ENCODE measurements at regions not wholly inside any gene's neighbourhood (a gene's known extent, or its start where the extent isn't known, plus 50 kb on each side); places are given as distances from the start of the nearest gene placed in this dataset.
"Not testable (repeated sequence)": the region's sequence is repeated elsewhere in the genome, so short reads cannot be mapped to it uniquely, and the experiment has no call there.

DNA sequence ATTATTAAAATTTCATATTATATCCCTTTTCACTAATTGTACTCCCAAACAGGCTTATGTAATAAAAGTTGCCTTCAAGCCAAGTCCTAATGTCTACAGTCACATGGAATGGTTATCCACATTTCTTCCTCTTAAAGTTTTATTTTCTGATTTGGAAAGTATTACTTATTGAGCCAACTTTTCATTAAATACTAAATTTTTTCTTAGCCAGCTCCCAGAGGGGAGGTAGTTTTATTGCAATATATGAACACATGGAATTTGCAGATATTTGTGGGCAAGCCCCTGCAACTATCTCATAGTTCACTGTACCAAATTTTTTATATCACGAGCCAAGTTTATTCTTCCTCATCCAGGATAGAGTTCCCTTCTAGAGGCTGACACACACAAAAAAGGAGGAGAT lies 332.8 kb upstream of the PTGER4 start:
- no peak for DNase-seq

DNA sequence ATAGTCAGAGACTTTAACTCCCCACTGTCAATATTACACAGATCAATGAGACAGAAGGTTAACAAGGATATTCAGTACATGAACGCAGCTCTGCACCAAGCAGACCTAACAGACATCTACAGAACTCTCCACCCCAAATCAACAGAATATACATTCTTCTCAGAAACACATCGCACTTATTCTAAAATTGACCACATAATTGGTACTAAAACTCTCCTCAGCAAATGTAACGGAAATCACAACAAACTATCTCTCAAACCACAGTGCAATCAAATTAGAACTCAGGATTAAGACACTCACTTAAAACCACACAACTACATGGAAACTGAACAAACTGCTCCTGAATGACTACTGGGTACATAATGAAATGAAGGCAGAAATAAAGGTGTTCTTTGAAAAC lies 341.3 kb upstream of the PTGER4 start:
- not testable (repeated sequence) for DNase-seq

DNA sequence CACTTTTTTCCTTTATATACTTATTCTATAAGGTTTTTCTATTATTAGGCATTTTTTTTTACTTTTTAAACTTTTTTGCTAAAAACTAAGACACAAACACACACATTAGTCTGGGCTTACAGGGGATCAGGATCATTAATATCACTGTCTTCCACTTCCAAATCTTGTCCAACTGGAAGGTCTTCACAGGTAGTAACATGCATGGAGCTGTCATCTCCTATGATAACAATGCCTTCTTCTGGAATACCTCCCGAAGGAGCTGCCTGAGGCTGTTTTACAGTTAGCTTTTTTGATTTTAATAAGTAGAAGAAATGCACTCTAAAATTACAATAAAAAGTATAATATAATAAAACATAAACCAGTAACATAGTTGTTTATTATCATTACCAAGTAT lies 345.5 kb upstream of the PTGER4 start:
- DNase-seq = no peak

DNA sequence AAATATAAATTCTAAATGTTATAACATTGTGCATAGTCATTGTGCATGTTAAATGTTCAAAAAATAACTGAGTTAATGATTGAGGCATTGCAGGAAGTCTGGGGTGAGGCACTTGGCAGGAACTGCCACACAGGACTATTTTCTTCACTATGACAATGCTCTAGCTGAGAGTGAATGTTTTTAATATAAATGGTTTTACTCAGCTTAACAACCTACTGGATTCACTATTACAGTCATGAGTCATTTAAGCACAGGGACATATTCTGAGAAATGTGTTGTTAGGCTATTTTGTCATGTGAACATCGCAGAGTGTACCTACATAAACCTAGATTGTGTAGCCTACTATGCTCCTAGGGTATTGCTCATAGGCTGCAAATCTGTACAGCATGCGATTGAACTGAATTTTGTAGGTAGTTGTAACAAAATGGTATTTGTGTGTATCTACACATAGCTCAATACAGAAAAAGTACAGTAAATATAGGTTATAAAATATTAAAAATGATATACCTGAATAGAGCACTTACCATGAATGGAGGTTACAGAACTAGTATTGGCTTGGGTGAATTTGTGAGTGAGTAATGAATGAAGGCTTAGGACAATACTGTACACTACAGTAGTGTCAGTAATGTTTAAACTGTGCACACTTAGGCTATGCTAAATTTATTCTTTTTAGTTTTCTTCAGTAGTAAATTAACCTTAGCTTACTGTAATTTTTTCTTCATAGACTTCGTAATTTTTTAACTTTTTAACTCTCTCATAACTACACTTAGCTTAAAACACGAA lies 346.1 kb upstream of the PTGER4 start:
- no peak for DNase-seq

DNA sequence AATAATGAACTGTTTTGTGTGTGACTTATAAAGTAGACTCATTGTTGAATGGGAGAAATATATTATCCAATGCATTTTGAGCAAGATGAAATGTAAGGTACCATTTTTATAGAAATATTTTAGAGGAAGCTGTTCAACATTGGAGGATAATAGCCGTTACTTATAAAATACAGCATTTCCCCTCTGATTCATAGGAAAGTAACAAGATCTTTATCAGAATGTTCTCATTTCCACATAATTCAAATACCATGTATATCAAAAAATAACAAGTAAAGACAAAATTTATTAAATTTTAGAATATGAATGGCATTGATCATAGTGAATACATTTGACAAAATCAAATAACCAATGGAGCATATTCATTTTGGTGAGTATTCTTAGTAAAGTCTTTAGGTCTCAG lies 346.7 kb upstream of the PTGER4 start:
- DNase-seq = no peak

DNA sequence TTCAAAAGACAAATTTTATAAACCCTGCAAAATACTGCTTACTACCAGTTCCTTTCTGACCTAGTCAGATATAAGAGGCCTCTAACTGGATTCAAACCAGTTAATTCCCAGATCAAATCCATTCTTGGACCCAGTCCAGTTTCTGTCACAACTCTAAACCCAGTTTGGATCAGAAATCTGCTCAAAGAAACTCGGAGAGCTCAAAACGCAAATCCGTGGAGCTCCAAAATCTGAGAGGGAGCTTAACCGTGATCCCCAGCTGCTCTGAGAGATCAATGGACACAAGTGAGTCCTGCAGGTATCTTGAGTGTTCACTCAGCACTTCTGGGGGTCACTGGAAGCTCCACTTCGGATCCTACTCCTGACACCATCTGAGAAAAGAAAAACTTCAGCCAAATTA lies 348.1 kb upstream of the PTGER4 start:
- no peak for DNase-seq

DNA sequence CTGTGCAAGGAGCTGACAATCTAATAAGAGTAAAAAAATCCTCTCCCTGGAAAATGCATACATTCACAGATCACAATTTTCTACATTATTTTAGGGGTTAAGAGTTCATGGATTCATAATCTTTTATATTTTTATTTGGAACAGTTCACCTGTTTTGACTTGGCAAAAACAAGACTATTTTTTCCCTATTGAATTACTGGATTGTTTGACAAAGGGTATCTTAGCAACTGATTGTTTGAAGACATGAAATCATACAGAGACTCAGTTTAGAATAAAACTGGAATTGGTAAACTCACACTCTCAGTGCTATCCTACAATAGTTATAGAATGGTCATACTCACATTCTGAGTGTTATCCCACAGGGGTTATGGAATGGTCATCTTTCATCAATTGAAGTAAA lies 358.2 kb upstream of the PTGER4 start:
- DNase-seq = no peak

DNA sequence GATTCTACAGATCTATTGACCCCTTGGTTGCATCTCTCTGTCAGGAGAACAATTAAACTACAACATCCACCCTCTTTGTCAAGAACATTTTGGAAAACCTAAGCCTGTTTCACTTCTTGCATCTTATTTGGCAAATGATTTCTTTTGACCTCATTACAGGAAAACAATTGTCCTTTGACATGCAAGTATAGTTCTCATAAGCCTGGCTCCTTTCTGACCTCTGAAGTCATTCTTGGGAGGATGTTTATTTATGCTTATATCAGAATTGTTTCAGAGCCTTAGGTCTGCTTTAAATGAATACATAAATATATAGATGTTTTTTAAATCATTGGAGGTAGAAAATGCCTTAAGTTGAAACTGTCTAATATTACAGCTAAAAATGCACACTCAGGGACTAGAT lies 361.3 kb upstream of the PTGER4 start:
- no peak for DNase-seq

DNA sequence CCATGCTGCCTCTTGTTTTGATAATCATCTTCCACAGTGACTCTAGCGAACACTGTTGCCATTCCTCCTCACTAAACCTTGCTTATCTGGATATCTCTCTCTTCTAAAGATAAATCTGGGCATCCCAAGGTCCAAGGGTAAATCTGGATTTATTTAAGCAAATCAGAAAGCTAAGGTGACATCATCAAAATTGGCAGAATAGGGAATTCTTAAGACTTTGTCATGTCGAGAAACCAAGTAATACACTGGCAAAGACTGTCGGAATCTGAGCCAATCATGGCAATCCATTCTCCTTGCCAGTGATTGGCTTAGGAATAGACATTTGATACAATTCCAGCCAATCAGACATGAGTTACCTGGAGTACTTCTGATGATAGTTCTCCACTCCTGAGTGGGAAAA lies 362.7 kb upstream of the PTGER4 start:
- no peak for DNase-seq

DNA sequence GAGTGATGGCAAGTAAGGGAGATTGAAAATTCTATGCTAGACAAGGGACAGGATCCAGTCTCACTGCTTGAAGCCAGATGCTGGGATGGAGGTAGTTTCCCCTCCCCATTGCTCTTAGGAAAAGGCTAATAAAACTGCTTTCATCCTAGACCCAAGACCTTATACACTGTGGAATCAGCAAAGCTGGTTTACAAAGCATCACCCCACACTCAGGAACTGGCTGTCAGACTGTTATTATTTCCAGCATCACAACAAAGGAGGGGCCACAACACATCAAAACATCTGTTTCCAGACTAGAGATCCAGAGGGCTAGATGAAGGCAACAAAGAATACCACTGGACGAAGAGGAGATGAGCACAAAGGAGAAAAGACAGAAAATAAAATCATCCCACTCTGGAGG lies 364.6 kb upstream of the PTGER4 start:
- no peak for DNase-seq

DNA sequence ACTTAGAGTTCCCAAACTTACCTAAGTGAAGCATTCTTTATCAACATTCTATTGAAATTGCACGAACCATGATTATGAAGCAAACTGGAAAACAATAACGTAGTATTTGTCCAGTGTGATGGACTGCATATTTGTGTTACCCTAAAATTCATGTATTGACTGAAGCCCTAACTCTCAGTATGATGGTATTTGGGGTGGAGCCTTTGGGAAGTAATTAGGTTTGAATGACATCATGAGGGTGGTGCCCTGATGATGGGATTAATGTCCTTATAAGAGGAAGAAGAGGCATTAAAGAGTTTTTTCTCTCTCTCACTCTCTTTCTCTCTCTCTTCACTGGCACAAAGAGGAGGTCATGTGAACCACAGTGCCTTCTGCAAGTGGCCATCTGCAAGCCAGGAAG lies 365.4 kb upstream of the PTGER4 start:
- DNase-seq = no peak

DNA sequence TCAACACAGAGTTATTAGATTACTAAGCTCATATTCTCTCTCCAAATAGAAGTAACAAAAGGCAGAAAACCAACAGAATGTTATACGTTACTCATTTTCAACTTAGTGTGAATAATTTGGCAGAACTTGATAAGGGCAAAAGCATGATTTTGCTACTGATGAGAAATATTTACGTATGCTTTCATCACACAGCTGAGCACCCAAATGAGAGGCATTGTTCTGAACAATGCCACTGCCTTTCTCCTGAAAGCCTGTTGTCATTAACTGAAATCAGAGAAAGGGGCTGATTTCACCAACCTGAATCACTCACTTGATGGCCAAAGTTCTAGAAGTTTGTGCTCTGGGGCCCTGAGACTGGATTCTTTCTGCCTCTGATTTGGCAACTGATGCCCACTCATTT lies 367.5 kb upstream of the PTGER4 start:
- DNase-seq = no peak

DNA sequence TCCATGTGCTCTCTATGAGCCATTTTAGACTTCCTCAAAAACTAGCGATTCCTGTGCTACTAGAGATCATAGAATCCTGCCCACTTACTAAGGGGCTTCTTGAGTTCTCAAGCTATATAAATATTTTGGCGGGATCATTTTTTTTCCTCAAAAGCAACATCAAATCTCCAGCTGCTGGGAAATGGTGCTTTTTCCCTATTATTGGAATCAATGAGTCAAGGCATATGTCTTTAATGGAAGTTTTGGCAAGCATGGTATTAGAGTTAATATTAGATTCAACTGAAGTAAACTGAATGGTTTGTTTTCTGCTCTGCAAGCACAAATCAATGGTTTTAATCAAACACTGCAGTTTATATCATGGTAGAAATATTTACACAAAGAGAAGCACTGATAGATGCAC lies 369.9 kb upstream of the PTGER4 start:
- DNase-seq = no peak

DNA sequence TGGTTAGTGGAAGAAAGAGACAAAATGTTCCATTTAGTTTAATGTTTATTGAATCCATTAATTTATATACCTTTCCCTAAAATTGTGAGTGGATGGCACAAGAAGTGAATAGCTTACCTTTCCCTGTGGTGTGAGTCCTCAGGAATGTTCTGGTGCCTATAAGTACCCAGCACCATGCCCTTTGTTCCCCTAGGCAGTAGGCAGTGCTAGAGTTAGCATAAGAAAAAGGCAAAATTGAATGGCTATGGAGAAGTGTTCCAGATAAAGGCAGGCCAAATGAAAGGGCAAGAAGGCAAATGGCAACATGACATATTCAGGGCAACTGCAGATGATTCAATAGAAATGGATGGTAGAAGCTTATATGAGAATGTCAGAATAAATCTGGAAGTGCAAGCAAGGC lies 370.8 kb upstream of the PTGER4 start:
- DNase-seq = no peak

DNA sequence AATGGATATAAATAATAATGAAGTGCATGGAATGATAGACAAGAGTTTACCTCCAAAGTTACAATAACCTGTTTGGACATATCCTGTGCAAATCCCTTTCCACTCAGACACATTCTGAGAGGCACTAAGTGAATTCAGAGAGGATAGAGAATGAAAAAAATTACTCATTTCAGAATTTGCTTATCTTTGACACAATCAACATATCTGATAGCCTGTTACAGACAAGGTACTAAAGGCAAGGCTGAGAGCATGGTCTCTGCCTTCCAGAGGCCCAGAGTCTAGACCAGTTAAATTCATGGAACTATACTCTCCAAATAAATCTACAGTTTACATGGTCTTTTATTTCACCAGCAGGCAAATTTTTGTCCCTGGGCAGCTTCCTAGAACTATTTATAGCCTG lies 371.8 kb upstream of the PTGER4 start:
- DNase-seq = no peak

DNA sequence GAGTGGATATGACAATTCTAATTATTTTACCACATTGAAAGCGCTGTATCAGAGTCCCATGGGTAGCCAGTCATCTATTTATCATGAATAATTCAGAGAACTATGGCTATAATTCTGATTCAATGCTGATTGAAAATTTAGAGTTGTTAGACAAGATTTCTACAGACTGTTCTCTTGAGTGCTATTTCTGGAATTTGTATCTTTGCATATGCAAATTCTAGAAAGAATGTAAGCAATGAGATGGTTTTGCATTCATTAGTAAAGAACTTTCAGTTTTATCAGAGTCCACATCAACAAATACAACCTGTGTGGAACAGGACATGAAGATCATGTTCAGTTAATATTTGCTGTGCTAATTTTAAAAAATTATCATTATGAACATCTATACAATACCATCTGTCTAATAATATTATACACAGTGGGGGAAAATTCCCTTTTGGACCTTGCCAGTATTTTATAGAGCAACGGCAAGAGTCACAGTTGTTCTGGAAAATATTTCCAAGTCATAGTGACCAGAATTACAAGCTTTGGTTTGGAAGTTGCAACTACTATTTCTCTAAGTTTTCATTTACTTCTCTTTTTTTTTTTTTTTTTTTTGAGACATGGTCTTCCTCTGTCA lies 372.7 kb upstream of the PTGER4 start:
- DNase-seq = no peak

DNA sequence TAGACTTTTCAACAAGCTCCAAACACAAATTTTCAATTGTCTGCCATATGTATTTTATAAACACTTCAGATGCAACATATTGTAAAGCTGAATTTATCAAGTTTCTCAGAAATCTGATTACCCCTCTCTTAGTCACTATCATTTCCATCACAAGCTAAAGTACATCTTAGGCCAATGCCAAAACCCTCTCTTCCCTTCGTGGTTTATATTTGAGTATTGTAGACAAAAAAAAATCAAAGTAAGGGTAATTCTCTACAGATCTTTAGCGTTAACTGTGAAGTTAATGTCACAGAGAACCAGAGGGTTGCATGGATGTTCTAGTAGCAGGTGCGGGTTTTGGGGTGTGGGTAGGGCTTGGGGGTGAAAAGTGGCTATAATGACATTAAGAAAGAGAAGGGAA lies 387.7 kb upstream of the PTGER4 start:
- DNase-seq = no peak

DNA sequence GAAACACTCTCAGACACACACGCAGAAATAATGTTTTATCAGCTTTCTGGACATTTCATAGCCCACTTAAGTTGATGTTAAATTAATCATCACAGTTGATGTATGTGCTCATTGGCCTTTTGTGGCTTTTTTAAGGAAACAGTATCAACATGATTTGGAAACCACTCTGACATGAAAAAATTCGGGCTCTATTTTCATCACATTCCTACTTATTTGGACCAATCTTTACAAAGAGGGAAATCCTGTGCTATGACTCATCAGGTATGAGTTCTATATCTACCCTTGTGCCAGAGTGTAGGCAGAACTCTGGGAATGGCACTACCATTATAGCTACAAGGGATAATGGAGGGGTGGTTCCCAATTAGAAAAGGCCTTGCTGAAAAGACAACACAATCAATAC lies 388.4 kb upstream of the PTGER4 start:
- no peak for DNase-seq

DNA sequence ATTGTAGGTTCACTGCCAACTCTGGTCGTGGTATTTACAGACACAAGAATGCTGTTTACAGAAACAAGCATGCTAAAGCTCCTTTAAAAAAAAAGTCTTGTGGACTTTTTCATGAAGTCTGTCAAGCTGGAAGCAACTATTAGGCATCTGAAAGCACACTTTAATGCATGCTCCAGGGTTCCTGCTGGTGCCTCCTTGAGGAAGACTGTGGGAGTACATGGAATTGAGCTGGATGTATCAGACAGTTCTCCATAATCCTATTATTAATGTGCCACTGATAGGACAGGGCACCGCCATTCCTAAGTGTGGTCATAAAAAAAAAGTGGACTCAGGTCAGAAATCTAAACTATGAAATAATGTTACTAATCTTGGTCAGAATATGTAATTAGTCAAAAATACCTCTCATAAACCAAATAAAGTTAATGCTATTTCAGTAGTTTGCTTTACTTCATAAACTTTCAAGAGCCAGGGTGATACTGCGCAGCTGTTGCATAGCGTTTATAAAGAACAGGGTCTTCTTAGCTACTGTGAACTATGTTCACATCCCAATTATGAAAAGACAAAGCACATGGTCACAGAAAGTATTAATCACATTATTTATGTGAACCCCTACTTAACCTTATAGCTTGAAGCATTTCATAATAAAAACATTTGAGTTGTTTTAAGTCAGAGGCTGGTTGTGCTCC lies 390.8 kb upstream of the PTGER4 start:
- no peak for DNase-seq

DNA sequence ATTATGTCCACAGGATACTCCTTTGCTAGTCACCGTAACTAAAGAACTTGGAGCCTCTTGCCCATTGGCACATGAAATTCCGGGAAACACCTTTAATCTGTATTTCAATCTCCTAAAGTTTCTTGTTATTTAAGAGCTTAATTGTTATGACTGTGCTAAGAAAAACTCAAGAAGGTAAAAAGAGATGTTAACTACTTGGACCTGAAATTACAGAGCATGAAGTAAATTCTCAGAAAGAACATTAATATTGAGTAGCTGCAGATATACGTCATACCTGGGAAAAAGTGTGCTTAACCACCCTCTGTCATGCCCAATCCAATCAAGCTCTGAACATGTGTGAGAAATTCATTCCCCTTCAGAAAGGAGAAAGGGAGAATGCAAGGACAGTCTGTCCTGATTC lies 394.9 kb upstream of the PTGER4 start:
- no peak for DNase-seq

DNA sequence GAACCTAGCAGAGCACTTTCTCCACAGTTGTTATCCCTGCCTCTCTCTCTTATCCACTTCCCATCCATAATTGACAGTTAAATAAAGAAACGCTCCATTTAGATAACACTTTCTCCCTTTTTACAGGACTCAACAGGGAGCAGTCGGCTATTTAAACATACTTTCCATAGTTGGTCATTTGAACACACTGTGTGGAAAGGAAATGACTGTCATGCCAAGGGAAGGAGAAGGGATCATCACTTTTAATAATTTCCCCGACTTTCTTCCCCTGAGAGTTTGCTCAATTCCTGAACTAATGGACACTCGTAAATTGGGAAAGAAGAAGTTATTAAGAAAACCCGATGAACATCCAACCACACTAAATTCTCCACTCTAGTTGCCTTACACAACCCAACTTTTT lies 400.8 kb upstream of the PTGER4 start:
- DNase-seq = no peak

DNA sequence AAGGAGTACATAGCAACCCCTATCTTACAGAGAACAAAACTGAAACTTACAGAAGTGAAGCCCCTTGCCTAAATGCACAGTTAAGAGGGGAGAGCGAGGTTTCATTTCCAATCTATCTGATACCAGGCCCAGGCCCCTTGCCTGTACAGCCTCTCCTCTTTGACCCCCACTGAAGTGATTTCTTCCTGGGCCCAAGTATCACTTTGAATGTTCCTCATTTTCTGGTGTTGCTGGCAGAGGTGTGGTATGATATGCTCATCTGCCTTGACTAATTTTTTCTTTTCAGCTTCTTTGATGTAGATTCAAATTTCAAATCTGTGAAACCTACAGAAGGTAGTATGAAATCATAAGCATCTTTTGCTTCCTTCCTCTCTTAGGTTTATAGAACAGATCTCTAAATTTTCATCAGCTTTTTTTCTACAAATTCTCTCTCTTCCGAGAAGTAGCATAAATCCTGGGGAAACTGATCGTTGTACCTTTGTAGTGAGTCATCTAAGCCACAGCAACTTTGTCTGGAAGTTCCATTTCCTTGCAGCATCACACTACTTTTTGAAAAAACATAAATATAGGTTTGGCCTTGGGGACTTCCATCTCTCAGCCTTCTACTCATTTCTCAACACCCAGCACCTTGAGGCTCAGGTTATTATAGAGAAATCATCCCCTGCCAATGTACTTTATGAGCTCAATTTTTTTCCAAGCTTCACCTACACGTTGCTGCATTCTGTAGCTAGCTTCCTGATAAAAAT lies 402.4 kb upstream of the PTGER4 start:
- DNase-seq = no peak

DNA sequence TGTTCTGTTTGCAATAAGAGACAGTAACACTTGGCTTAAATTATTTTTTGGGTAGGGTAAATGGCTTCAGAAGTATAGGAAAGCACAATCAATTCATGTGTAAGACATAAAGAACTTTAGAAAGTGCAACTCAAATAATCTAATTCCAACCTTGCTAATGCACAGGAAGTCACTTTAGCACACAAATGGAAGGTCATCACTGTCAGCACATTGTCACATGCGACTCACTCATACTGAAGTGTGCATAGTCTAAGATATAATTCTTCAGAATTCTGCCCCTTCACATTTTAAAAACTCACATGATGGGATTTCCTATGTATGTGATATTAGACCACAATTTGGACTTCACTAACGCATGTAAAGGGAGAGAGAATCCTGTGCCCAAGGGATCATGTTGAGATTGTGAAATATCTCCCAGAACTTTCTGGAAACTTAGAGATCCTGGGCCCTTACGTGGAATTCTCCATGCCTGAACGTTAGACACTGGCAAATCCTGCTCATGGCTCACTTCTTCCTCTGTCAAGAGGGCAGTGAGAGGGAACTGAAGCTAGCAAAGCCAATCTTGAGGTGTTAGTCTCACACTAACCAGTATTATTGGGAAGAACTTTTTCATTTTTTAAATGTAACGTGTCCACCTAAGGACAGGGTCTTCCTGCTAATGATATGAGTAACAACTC lies 403.2 kb upstream of the PTGER4 start:
- DNase-seq = no peak
